ENCODE measurements at regions not wholly inside any gene's neighbourhood (a gene's known extent, or its start where the extent isn't known, plus 50 kb on each side); places are given as distances from the start of the nearest gene placed in this dataset.

- TF ChIP-seq MYC (IDR thresholded peaks at IDR 0.05; ENCODE audit: insufficient read depth, insufficient read length, insufficient replicate concordance, low read length, severe bottlenecking) (no peak), SIX5 (IDR thresholded peaks at IDR 0.05; ENCODE audit: low read depth, low read length, severe bottlenecking) (no peak), EZH2 (IDR thresholded peaks at IDR 0.05; ENCODE audit: borderline replicate concordance, control insufficient read depth, low read depth, low read length) (no peak), BCLAF1 (IDR thresholded peaks at IDR 0.05) (no peak), POLR2A (IDR thresholded peaks at IDR 0.05; ENCODE audit: low read depth, low read length) (no peak), RFX5 (IDR thresholded peaks at IDR 0.05; ENCODE audit: low read depth, low read length) (no peak)
Observed at GRCh38 chr3:66113542-66113941, 74.8 kb upstream of the MAGI1 start.

Measured in GM12878 (cell line).